SK-N-SH (cell line): ENCODE measurements at regions not wholly inside any gene's neighbourhood (a gene's known extent, or its start where the extent isn't known, plus 50 kb on each side); places are given as distances from the start of the nearest gene placed in this dataset.
"Not testable (repeated sequence)": the region's sequence is repeated elsewhere in the genome, so short reads cannot be mapped to it uniquely, and the experiment has no call there.

ENCODE experiments used
- CTCF ChIP-seq: fragments of 200-600 bp; sonication (generic); IDR thresholded peaks from 2 replicates; pipeline ENCODE4 v1.6.1; 2017; ENCODE audit warnings: antibody characterized with exemption, mild to moderate bottlenecking, moderate library complexity
- GABPA ChIP-seq: IDR thresholded peaks from 2 replicates; pipeline ENCODE4 v1.4.0; 2012; ENCODE audit warnings: low read depth, mild to moderate bottlenecking
- GATA2 ChIP-seq: sonication (generic); formaldehyde crosslinking; IDR thresholded peaks from 2 replicates; pipeline ENCODE4 v1.5.0; 2020; ENCODE audit warnings: mild to moderate bottlenecking, missing genetic modification reagents
- MAX ChIP-seq: IDR thresholded peaks from 2 replicates; pipeline ENCODE4 v1.4.0; 2012; ENCODE audit warnings: low read depth
- MEF2A ChIP-seq: IDR thresholded peaks from 2 replicates; pipeline ENCODE4 v1.4.0; 2012; ENCODE audit warnings: low read depth, borderline replicate concordance
- POLR2AphosphoS5 ChIP-seq: IDR thresholded peaks from 2 replicates; pipeline ENCODE4 v1.6.1; 2012; ENCODE audit warnings: low read depth, low read length
- RAD21 ChIP-seq: IDR thresholded peaks from 2 replicates; pipeline ENCODE4 v1.6.1; 2012; ENCODE audit warnings: mild to moderate bottlenecking, low read length
- TAF1 ChIP-seq: IDR thresholded peaks from 2 replicates; pipeline ENCODE4 v1.6.1; 2012; ENCODE audit warnings: low read depth, mild to moderate bottlenecking, low read length, moderate library complexity, borderline replicate concordance
- TEAD4 ChIP-seq: IDR thresholded peaks from 2 replicates; pipeline ENCODE4 v1.4.0; 2012; ENCODE audit warnings: mild to moderate bottlenecking, borderline replicate concordance; ENCODE audit not compliant: insufficient read depth
- USF2 ChIP-seq: fragments of 150-350 bp; IDR thresholded peaks from 2 replicates; pipeline ENCODE4 v1.6.1; 2017; ENCODE audit warnings: antibody characterized with exemption, low read length, low read depth, borderline replicate concordance

- TF ChIP-seq USF2; CTCF; TEAD4; RAD21; GATA2 (CRISPR knock-in tag); MEF2A; TAF1; GABPA; MAX; POLR2AphosphoS5: not testable (repeated sequence)
These were observed 353.6 kb upstream of the C2CD4B start for GRCh38 chr15:62518666-62519065.
